ENCODE measurements at regions not wholly inside any gene's neighbourhood (a gene's known extent, or its start where the extent isn't known, plus 50 kb on each side); places are given as distances from the start of the nearest gene placed in this dataset.

DNA sequence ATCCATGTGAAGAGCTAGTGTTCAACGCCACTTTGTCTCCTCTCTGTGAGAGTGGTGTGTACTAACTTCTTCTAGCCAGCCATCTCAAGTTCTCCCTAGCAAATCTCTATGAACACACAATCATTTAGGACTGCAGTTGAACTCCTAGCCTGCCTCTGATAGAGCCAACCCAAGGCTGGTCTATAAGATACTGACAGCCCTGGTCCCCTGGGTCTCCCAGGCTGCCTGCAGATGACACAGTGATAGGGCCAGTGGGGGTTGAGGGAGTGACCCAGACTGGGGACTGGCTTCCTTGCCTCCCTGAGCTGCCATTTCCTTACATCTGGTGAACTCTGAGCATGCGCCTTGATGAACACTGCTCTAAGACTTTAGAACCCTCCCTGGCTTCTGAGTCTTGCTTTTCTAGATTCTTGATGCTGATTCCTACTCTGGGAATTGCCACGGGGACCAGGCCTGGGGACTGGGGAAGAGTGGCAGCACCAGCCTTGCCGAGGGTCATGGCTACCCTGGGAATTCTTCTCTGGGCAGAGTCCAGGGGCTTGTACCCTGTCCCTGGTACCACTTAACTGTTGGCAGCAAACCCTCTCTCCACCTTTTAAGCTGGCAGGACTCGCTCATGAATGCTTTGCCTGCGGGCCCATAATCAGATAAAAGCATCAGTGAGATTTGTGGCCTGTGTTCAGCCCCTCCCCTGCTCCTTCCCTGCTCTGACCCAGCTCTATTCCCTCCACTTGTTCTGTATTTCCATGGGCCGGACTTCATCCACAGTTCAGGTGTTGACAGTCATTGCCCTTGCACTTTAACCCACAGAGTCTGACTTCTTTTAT lies 130.8 kb upstream of the CHD6 start:
- peaks cover 32 to 34% of the 10 kb centered on the region in 2 donors for H3K27me3 Mint-ChIP-seq
- ChIA-PET CTCF (no interaction called here), POLR2A (no interaction called here)
- Histone ChIP-seq H3K9me3 (no peaks in the 10 kb centered on the region), H3K27ac (ENCODE audit: low read length) (no peak overlapping the region), H3K4me1 (ENCODE audit: control insufficient read depth in 1 of 2, extremely low read depth in 1 of 2, insufficient read depth in 2 of 2, low read length in 2 of 2) (no peaks in the 10 kb centered on the region), H3K27me3 (replicated peaks in 1 of 2; ENCODE audit: control insufficient read depth in 2 of 2, extremely low read depth in 1 of 2, insufficient read depth in 2 of 2, low read length in 1 of 2) (peaks cover 0 to 18% of the 10 kb centered on the region in 2 experiments), H3K4me3 (ENCODE audit: control insufficient read depth in 1 of 2, extremely low read depth in 1 of 2, low read length in 1 of 2) (no peak overlapping the region), H3K36me3 (ENCODE audit: control insufficient read depth in 2 of 2, extremely low read depth in 1 of 2, insufficient read depth in 1 of 2, low read length in 1 of 2) (no peaks in the 10 kb centered on the region)
- no peak for DNase-seq
- no peaks in the 10 kb centered on the region for H3K36me3 Mint-ChIP-seq
- no peak for ATAC-seq (replicated peaks in 1 of 4)
- H3K9me3 Mint-ChIP-seq = no peaks in the 10 kb centered on the region
- H3K27ac Mint-ChIP-seq = no peak overlapping the region
- no peak overlapping the region for H3K4me3 Mint-ChIP-seq
- 78% methylated on average over 6 of the region's 7 CpGs for WGBS (ENCODE audit: insufficient coverage)
- H3K4me1 Mint-ChIP-seq = no peaks in the 10 kb centered on the region

DNA sequence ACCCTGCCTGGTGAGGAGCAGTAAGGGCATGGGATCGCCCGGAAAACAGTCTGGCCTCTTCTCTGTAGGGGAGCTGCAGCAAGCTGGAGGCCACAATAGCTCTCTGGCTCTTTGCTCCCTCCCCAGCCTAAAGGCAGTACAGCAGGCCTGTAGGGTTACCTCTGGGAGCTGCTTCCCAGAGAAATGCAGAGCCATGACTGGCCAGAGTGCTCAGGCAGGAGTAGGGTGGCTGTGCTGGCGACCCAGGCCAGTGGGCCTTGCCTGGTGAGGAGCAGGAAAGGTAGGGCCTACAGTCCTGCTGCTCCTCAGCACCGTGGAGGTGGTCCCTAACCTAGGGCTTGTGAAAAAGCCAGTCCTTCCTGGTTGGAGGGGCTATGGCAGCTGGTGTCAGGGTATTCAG lies 129.9 kb upstream of the CHD6 start:
- H3K27me3 Mint-ChIP-seq = peaks cover 32 to 34% of the 10 kb centered on the region in 2 donors
- CTCF ChIA-PET = no interaction called here

DNA sequence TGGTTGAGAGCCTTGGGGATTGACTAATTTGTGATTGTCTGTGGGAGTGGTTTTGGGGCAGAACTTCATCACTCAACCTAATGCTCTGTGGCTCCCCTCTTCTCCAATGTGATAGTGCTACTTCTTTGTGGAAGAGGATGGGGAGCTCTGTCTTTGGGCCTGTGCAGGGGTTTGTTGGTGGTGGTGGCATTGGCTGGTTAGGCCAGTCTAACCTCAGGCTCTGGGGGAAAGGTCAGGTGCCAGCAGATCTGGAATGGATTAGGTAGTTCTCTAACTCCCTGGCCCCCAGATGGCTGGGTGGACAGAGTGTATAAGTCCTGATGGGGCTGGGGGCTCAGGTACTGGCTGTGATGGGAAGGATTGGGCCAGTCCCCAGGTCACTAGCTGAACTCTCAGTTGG lies 129.0 kb upstream of the CHD6 start:
- POLR2A ChIA-PET = no interaction called here
- CTCF ChIA-PET = no interaction called here
- Histone ChIP-seq H3K36me3 (ENCODE audit: control insufficient read depth in 2 of 2, extremely low read depth in 1 of 2, insufficient read depth in 1 of 2, low read length in 1 of 2) (no peaks in the 10 kb centered on the region), H3K27ac (ENCODE audit: low read length) (no peak overlapping the region), H3K4me1 (ENCODE audit: control insufficient read depth in 1 of 2, extremely low read depth in 1 of 2, insufficient read depth in 2 of 2, low read length in 2 of 2) (no peaks in the 10 kb centered on the region), H3K9me3 (no peaks in the 10 kb centered on the region), H3K27me3 (replicated peaks in 1 of 2; ENCODE audit: control insufficient read depth in 2 of 2, extremely low read depth in 1 of 2, insufficient read depth in 2 of 2, low read length in 1 of 2) (peaks cover 0 to 18% of the 10 kb centered on the region in 2 experiments), H3K4me3 (ENCODE audit: control insufficient read depth in 1 of 2, extremely low read depth in 1 of 2, low read length in 1 of 2) (no peak overlapping the region)
- DNase-seq = no peak
- no peaks in the 10 kb centered on the region for H3K9me3 Mint-ChIP-seq
- H3K4me3 Mint-ChIP-seq = no peak overlapping the region
- H3K4me1 Mint-ChIP-seq = no peaks in the 10 kb centered on the region
- peak overlapping the region in 1 of 2 donors; percentile 10 for H3K27ac Mint-ChIP-seq
- peaks cover 32 to 34% of the 10 kb centered on the region in 2 donors for H3K27me3 Mint-ChIP-seq
- no peaks in the 10 kb centered on the region for H3K36me3 Mint-ChIP-seq
- no peak for ATAC-seq (replicated peaks in 1 of 4)

More for the DNA sequence above, 129.9 kb upstream of the CHD6 start:
- no peak for ATAC-seq (replicated peaks in 1 of 4)
- no peaks in the 10 kb centered on the region for H3K36me3 ChIP-seq (ENCODE audit: control insufficient read depth in 2 of 2, extremely low read depth in 1 of 2, insufficient read depth in 1 of 2, low read length in 1 of 2)
- peaks cover 0 to 18% of the 10 kb centered on the region in 2 experiments for H3K27me3 ChIP-seq (replicated peaks in 1 of 2; ENCODE audit: control insufficient read depth in 2 of 2, extremely low read depth in 1 of 2, insufficient read depth in 2 of 2, low read length in 1 of 2)
- H3K4me3 Mint-ChIP-seq = no peak overlapping the region
- no peaks in the 10 kb centered on the region for H3K36me3 Mint-ChIP-seq
- DNase-seq = no peak
- H3K4me1 Mint-ChIP-seq = no peaks in the 10 kb centered on the region
- no peaks in the 10 kb centered on the region for H3K4me1 ChIP-seq (ENCODE audit: control insufficient read depth in 1 of 2, extremely low read depth in 1 of 2, insufficient read depth in 2 of 2, low read length in 2 of 2)
- no peaks in the 10 kb centered on the region for H3K9me3 ChIP-seq
- WGBS (ENCODE audit: insufficient coverage) = 60% methylated on average over 4 of the region's 4 CpGs
- H3K4me3 ChIP-seq (ENCODE audit: control insufficient read depth in 1 of 2, extremely low read depth in 1 of 2, low read length in 1 of 2) = no peak overlapping the region
- POLR2A ChIA-PET = no interaction called here
- no peaks in the 10 kb centered on the region for H3K9me3 Mint-ChIP-seq
- H3K27ac Mint-ChIP-seq = no peak overlapping the region
- no peak overlapping the region for H3K27ac ChIP-seq (ENCODE audit: low read length)

DNA sequence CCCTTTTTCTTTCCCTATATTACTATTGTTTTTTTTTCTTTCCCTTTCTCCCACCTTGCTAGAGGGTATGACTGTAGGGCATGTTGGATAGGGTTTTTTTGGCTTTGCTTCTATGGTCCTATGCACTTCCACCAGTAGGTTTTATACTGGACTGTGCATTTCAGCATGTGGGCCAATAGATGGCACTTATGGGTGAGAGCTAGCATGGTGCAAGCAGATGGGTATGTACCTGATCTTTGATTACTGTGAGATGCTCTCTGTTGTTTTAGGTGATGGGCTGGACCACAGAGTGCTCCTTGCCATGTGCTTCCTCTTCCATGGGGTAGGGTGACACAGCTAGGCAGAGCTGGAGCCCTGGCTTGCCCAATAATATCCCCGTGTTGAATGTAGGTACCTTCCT lies 128.5 kb upstream of the CHD6 start:
- Mint-ChIP-seq H3K9me3 (no peaks in the 10 kb centered on the region), H3K27me3 (peaks cover 32 to 34% of the 10 kb centered on the region in 2 donors), H3K27ac (no peak overlapping the region), H3K36me3 (no peaks in the 10 kb centered on the region), H3K4me3 (no peak overlapping the region), H3K4me1 (no peaks in the 10 kb centered on the region)
- Histone ChIP-seq H3K27me3 (replicated peaks in 1 of 2; ENCODE audit: control insufficient read depth in 2 of 2, extremely low read depth in 1 of 2, insufficient read depth in 2 of 2, low read length in 1 of 2) (peaks cover 0 to 18% of the 10 kb centered on the region in 2 experiments), H3K4me1 (ENCODE audit: control insufficient read depth in 1 of 2, extremely low read depth in 1 of 2, insufficient read depth in 2 of 2, low read length in 2 of 2) (no peaks in the 10 kb centered on the region), H3K4me3 (ENCODE audit: control insufficient read depth in 1 of 2, extremely low read depth in 1 of 2, low read length in 1 of 2) (no peak overlapping the region), H3K9me3 (no peaks in the 10 kb centered on the region), H3K27ac (ENCODE audit: low read length) (no peak overlapping the region), H3K36me3 (ENCODE audit: control insufficient read depth in 2 of 2, extremely low read depth in 1 of 2, insufficient read depth in 1 of 2, low read length in 1 of 2) (no peaks in the 10 kb centered on the region)
- ChIA-PET CTCF (interaction anchor here in 1 of 2 donors (0.6 kb wide), 1 partner anchor 53 kb away, joined by 3 read pairs; no protein-coding TSS in a partner anchor), POLR2A (no interaction called here)
- no peak for DNase-seq
- ATAC-seq (replicated peaks in 1 of 4) = no peak
- 80% methylated on average over 1 of the region's 1 CpG for WGBS (ENCODE audit: insufficient coverage)

DNA sequence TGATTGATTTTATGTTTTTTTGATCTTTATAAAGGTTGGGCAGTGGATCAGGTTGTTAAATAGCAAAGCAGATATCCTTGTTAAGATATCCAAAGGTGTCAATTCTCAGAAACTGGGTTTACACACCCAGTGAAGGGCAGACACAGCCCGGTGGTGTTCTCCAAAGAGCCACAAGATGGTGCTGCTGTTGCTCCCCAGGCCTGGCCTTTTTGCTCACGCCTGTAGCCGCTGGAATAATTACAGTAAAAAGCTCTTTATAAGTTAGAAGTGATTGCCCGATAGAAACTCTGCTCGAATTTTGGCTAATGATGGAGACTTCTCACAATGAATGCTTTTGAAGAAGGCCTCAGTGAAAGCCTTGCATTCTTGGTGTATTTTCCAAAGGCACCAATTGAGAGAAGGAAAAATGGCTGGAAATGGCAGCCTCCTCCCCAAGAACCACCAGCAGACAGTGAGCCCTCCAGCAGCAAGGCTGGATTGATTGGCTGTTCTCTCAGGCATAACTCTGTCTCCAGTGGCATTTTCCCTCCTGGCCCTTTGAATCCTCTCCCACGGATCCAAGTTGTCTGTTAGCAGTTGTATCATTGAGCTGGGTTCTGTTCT lies 120.5 kb upstream of the CHD6 start:
- 33% methylated on average over 2 of the region's 6 CpGs for WGBS (ENCODE audit: insufficient coverage)
- no peaks in the 10 kb centered on the region for H3K9me3 ChIP-seq
- no peaks in the 10 kb centered on the region for H3K4me1 ChIP-seq (ENCODE audit: control insufficient read depth in 1 of 2, extremely low read depth in 1 of 2, insufficient read depth in 2 of 2, low read length in 2 of 2)
- Mint-ChIP-seq H3K36me3 (no peaks in the 10 kb centered on the region), H3K9me3 (peaks cover 0 to 4% (median 4%) of the 10 kb centered on the region in 3 donors), H3K4me1 (no peaks in the 10 kb centered on the region), H3K4me3 (no peak overlapping the region), H3K27me3 (no peaks in the 10 kb centered on the region), H3K27ac (no peak overlapping the region)
- DNase-seq = peak in 17 of 35 experiments; percentile 1 to 40 (median 10)
- H3K4me3 ChIP-seq (ENCODE audit: control insufficient read depth in 1 of 2, extremely low read depth in 1 of 2, low read length in 1 of 2) = no peak overlapping the region
- peaks cover 0 to 6% of the 10 kb centered on the region in 2 experiments for H3K27me3 ChIP-seq (replicated peaks in 1 of 2; ENCODE audit: control insufficient read depth in 2 of 2, extremely low read depth in 1 of 2, insufficient read depth in 2 of 2, low read length in 1 of 2)
- ChIA-PET POLR2A (no interaction called here), CTCF (interaction anchor here in 1 of 2 donors (0.5 to 1.1 kb wide), 2 partner anchors 210 to 1670 kb away, joined by 3 read pairs; no protein-coding TSS in a partner anchor)
- H3K36me3 ChIP-seq (ENCODE audit: control insufficient read depth in 2 of 2, extremely low read depth in 1 of 2, insufficient read depth in 1 of 2, low read length in 1 of 2) = no peaks in the 10 kb centered on the region
- peak in 3 of 4 experiments; percentile 38 to 70 (median 46) for ATAC-seq (replicated peaks in 1 of 4)
- no peak overlapping the region for H3K27ac ChIP-seq (ENCODE audit: low read length)

DNA sequence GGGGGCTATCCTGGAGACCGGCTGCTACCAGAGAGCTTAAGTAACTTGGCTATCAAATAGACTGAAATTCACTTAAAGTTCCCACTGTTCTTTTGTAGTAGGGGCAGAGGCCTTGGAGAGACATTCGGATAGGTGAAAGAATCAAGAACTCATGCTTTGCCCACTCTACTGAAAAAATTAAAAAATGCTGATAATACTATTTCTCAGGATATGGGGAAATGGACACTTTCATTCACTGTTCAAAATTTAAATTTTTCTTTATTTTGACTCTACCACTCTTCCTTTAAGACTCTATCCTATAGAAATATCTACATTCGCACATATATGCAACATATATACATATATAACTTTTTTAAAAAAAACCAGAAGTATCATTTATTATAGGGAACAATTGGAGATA lies 117.8 kb upstream of the CHD6 start:
- H3K4me1 Mint-ChIP-seq = no peaks in the 10 kb centered on the region
- H3K4me1 ChIP-seq (ENCODE audit: control insufficient read depth in 1 of 2, extremely low read depth in 1 of 2, insufficient read depth in 2 of 2, low read length in 2 of 2) = no peaks in the 10 kb centered on the region
- ChIA-PET POLR2A (no interaction called here), CTCF (no interaction called here)
- H3K9me3 ChIP-seq = no peaks in the 10 kb centered on the region
- no peak overlapping the region for H3K4me3 ChIP-seq (ENCODE audit: control insufficient read depth in 1 of 2, extremely low read depth in 1 of 2, low read length in 1 of 2)
- H3K4me3 Mint-ChIP-seq = no peak overlapping the region
- H3K36me3 Mint-ChIP-seq = no peaks in the 10 kb centered on the region
- H3K9me3 Mint-ChIP-seq = peaks cover 0 to 4% (median 4%) of the 10 kb centered on the region in 3 donors
- H3K27ac Mint-ChIP-seq = no peak overlapping the region
- no peak overlapping the region for H3K27ac ChIP-seq (ENCODE audit: low read length)
- DNase-seq = no peak
- no CpG with 5 or more reads among the region's 3 CpGs for whole genome bisulfite sequencing (ENCODE audit: insufficient coverage)
- H3K36me3 ChIP-seq (ENCODE audit: control insufficient read depth in 2 of 2, extremely low read depth in 1 of 2, insufficient read depth in 1 of 2, low read length in 1 of 2) = no peaks in the 10 kb centered on the region
- ATAC-seq (replicated peaks in 1 of 4) = no peak
- peaks cover 0 to 6% of the 10 kb centered on the region in 2 experiments for H3K27me3 ChIP-seq (replicated peaks in 1 of 2; ENCODE audit: control insufficient read depth in 2 of 2, extremely low read depth in 1 of 2, insufficient read depth in 2 of 2, low read length in 1 of 2)
- H3K27me3 Mint-ChIP-seq = peaks cover 0 to 4% of the 10 kb centered on the region in 2 donors
